ENCODE measurements at regions not wholly inside any gene's neighbourhood (a gene's known extent, or its start where the extent isn't known, plus 50 kb on each side); places are given as distances from the start of the nearest gene placed in this dataset.

GRCh38 chr15:98207928-98208327, 247.4 kb downstream of the ARRDC4 start:
- no peaks in the 10 kb centered on the region for H3K36me3 ChIP-seq
- H3K27ac ChIP-seq, result no peak overlapping the region
- H3K9me3 ChIP-seq, result no peaks in the 10 kb centered on the region
- ATAC-seq, result no peak
- no peak for TF ChIP-seq CTCF (IDR thresholded peaks at IDR 0.05)
- no peak overlapping the region for H3K4me3 ChIP-seq
- no peaks in the 10 kb centered on the region for H3K27me3 ChIP-seq
- no peaks in the 10 kb centered on the region for H3K4me1 ChIP-seq
- intact Hi-C loops (cut with DNase I), result no loop called here
- no peak for DNase-seq

- DNase-seq (no peak), ATAC-seq (no peak)
- Histone ChIP-seq H3K27ac (no peak overlapping the region), H3K4me3 (no peak overlapping the region), H3K4me1 (no peaks in the 10 kb centered on the region), H3K36me3 (no peaks in the 10 kb centered on the region), H3K27me3 (no peaks in the 10 kb centered on the region), H3K9me3 (no peaks in the 10 kb centered on the region)
- intact Hi-C loops (cut with DNase I), result no loop called here
- TF ChIP-seq CTCF (IDR thresholded peaks at IDR 0.05), result no peak
These were observed 253.0 kb downstream of the ARRDC4 start for GRCh38 chr15:98213346-98213979.

- H3K4me1 ChIP-seq, result no peaks in the 10 kb centered on the region
- H3K36me3 ChIP-seq, result no peaks in the 10 kb centered on the region
- intact Hi-C loops (cut with DNase I), result no loop called here
- H3K27ac ChIP-seq, result no peak overlapping the region
- no peaks in the 10 kb centered on the region for H3K27me3 ChIP-seq
- DNase-seq (no peak), ATAC-seq (no peak)
- no peak for TF ChIP-seq CTCF (IDR thresholded peaks at IDR 0.05)
- H3K4me3 ChIP-seq, result no peak overlapping the region
- H3K9me3 ChIP-seq, result no peaks in the 10 kb centered on the region
These were observed 255.7 kb downstream of the ARRDC4 start for GRCh38 chr15:98216166-98216565.

- no peaks in the 10 kb centered on the region for H3K36me3 ChIP-seq
- H3K27me3 ChIP-seq, result no peaks in the 10 kb centered on the region
- no peak for TF ChIP-seq CTCF (IDR thresholded peaks at IDR 0.05)
- no peaks in the 10 kb centered on the region for H3K4me1 ChIP-seq
- no peak overlapping the region for H3K4me3 ChIP-seq
- DNase-seq, result no peak
- intact Hi-C loops (cut with DNase I), result no loop called here
- H3K9me3 ChIP-seq, result no peaks in the 10 kb centered on the region
- ATAC-seq, result no peak
- no peak overlapping the region for H3K27ac ChIP-seq
These were observed 256.9 kb downstream of the ARRDC4 start for GRCh38 chr15:98217356-98217755.

GRCh38 chr15:98221144-98221543, 260.6 kb downstream of the ARRDC4 start:
- no peaks in the 10 kb centered on the region for H3K36me3 ChIP-seq
- no peaks in the 10 kb centered on the region for H3K4me1 ChIP-seq
- DNase-seq, result no peak
- H3K4me3 ChIP-seq, result no peak overlapping the region
- TF ChIP-seq CTCF (IDR thresholded peaks at IDR 0.05), result no peak
- H3K27ac ChIP-seq, result no peak overlapping the region
- H3K27me3 ChIP-seq, result peaks cover 1% of the 10 kb centered on the region
- intact Hi-C loops (cut with DNase I), result no loop called here
- no peaks in the 10 kb centered on the region for H3K9me3 ChIP-seq
- ATAC-seq, result no peak

- H3K36me3 ChIP-seq, result no peaks in the 10 kb centered on the region
- intact Hi-C loops (cut with DNase I), result no loop called here
- H3K4me3 ChIP-seq, result no peak overlapping the region
- H3K27me3 ChIP-seq, result peaks cover 6% of the 10 kb centered on the region
- H3K4me1 ChIP-seq, result no peaks in the 10 kb centered on the region
- H3K27ac ChIP-seq, result no peak overlapping the region
- no peaks in the 10 kb centered on the region for H3K9me3 ChIP-seq
- no peak for TF ChIP-seq CTCF (IDR thresholded peaks at IDR 0.05)
- DNase-seq (no peak), ATAC-seq (no peak)
These were observed 261.1 kb downstream of the ARRDC4 start for GRCh38 chr15:98221577-98221976.
